OCI-LY7 (cell line): ENCODE measurements at regions not wholly inside any gene's neighbourhood (a gene's known extent, or its start where the extent isn't known, plus 50 kb on each side); places are given as distances from the start of the nearest gene placed in this dataset.

Source experiments
- BruUV-seq: library from RNA; stranded (reverse); fragments of 400-500 nt; replicated peaks from 2 replicates; lab custom pipeline; 2021; lab: Mats Ljungman, UMichigan
- CTCF ChIA-PET: fragments of 300-600 bp; sonication (Branson Sonifier 250); formaldehyde crosslinking; loops from one replicate; lab custom pipeline; 2022; ENCODE audit warnings: antibody characterized with exemption; ENCODE audit not compliant: unreplicated experiment; lab: Charles Lee
- POLR2A ChIA-PET: fragments of 300-600 bp; sonication (Branson Sonifier 250); formaldehyde crosslinking; loops from one replicate; lab custom pipeline; 2022; ENCODE audit warnings: antibody characterized with exemption; lab: Charles Lee
- DNase-seq: peaks from one replicate; pipeline ENCODE4 v3.0.0-alpha.2; 2015; ENCODE audit warnings: low spot score
- H2AFZ ChIP-seq: fragments of 200-600 bp; sonication (generic), shearing (Covaris generic); 2 replicates; pipeline ENCODE4 v1.6.1; 2014; ENCODE audit warnings: mild to moderate bottlenecking, antibody characterized with exemption, low read length, moderate library complexity
- H3K27ac ChIP-seq: fragments of 200-600 bp; sonication (generic); 2 replicates; pipeline ENCODE4 v1.5.1; 2014; ENCODE audit warnings: mixed run types, low read depth, mild to moderate bottlenecking, moderate library complexity, low read length, inconsistent platforms; ENCODE audit not compliant: poor library complexity, severe bottlenecking
- H3K36me3 ChIP-seq: fragments of 200-600 bp; sonication (generic); 2 replicates; pipeline ENCODE4 v1.6.1; 2014; ENCODE audit warnings: mild to moderate bottlenecking, antibody characterized with exemption, low read length, moderate library complexity, mixed read lengths; ENCODE audit not compliant: insufficient read depth
- H3K4me1 ChIP-seq: fragments of 200-600 bp; sonication (generic); 2 replicates; pipeline ENCODE4 v1.5.1; 2014; ENCODE audit warnings: mild to moderate bottlenecking, low read length; ENCODE audit not compliant: insufficient read depth, poor library complexity, severe bottlenecking
- H3K4me2 ChIP-seq: fragments of 200-600 bp; sonication (generic); 2 replicates; pipeline ENCODE4 v1.6.1; 2014; ENCODE audit warnings: mild to moderate bottlenecking, low read length
- H3K4me3 ChIP-seq: fragments of 200-600 bp; sonication (generic); 2 replicates; pipeline ENCODE4 v1.5.1; 2014; ENCODE audit warnings: mild to moderate bottlenecking, low read depth, low read length; ENCODE audit not compliant: poor library complexity, severe bottlenecking
- H3K79me2 ChIP-seq: fragments of 200-600 bp; sonication (generic); 2 replicates; pipeline ENCODE4 v1.6.1; 2016; ENCODE audit warnings: low read depth, mild to moderate bottlenecking, low read length, moderate library complexity, mixed read lengths; ENCODE audit not compliant: insufficient read depth
- H3K9me2 ChIP-seq: fragments of 200-600 bp; sonication (generic); 2 replicates; pipeline ENCODE4 v1.6.1; 2016; ENCODE audit warnings: mild to moderate bottlenecking, low read length, mixed read lengths; ENCODE audit not compliant: insufficient read depth
- H3K9me3 ChIP-seq: fragments of 200-600 bp; sonication (generic); 2 replicates; pipeline ENCODE4 v1.6.1; 2014; ENCODE audit warnings: mild to moderate bottlenecking, mixed run types, low read length, mixed read lengths
- H4K20me1 ChIP-seq: fragments of 200-600 bp; sonication (generic); 2 replicates; pipeline ENCODE4 v1.6.1; 2014; ENCODE audit warnings: mild to moderate bottlenecking, antibody characterized with exemption, low read length, moderate library complexity, mixed read lengths; ENCODE audit not compliant: insufficient read depth
- CTCF ChIP-seq: fragments of 200-600 bp; sonication (generic); conservative IDR thresholded peaks from 2 replicates; pipeline ENCODE4 v1.5.1; 2014; ENCODE audit warnings: mild to moderate bottlenecking, antibody characterized with exemption, low read length, moderate library complexity, mixed read lengths
- EZH2phosphoT487 ChIP-seq: fragments of 200-600 bp; sonication (generic); IDR thresholded peaks from 2 replicates; pipeline ENCODE4 v1.6.1; 2018; ENCODE audit warnings: low read depth, borderline replicate concordance, mild to moderate bottlenecking, mixed run types, antibody characterized with exemption, low read length, moderate library complexity, mixed read lengths
- intact Hi-C: fragments of 100-400 bp; cut with micrococcal nuclease; formaldehyde crosslinking; loops from one replicate; pipeline ENCODE4 v1.10.0; 2022; ENCODE audit not compliant: unreplicated experiment

DNA sequence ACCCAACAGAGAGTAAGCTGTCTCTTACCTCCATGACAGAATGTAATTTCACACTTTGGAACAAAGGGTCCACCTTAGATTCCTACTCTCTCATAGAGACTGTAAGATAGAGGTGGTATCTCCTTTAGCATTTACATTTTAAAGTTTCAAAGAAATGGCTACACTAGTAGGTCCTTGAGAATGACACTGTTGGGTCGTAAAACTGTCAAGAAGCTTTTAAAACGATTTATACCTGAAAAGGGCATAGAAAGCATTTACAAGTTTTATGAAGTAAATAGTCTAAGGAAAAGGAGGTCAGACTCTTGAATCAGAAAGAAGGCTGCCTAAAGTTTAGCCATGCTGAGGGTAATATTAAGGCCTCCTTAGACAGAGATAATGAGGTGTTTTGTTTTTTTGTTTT, 1212.4 kb upstream of the PHF14 start:
- H4K20me1 ChIP-seq: no peaks in the 10 kb centered on the region
- ChIA-PET CTCF (no interaction called here), POLR2A (no interaction called here)
- no peak overlapping the region for H3K4me2 ChIP-seq
- TF ChIP-seq EZH2phosphoT487 (no peak), CTCF (no peak)
- no peaks in the 10 kb centered on the region for H3K4me1 ChIP-seq
- no peak overlapping the region for H3K4me3 ChIP-seq
- no TSS peak for BruUV-seq
- no peak for DNase-seq
- no peak overlapping the region for H2AFZ ChIP-seq
- H3K9me3 ChIP-seq: no peaks in the 10 kb centered on the region
- no peaks in the 10 kb centered on the region for H3K36me3 ChIP-seq
- H3K9me2 ChIP-seq: no peaks in the 10 kb centered on the region
- H3K27ac ChIP-seq: no peak overlapping the region
- intact Hi-C loops: no loop called here
- no peaks in the 10 kb centered on the region for H3K79me2 ChIP-seq

DNA sequence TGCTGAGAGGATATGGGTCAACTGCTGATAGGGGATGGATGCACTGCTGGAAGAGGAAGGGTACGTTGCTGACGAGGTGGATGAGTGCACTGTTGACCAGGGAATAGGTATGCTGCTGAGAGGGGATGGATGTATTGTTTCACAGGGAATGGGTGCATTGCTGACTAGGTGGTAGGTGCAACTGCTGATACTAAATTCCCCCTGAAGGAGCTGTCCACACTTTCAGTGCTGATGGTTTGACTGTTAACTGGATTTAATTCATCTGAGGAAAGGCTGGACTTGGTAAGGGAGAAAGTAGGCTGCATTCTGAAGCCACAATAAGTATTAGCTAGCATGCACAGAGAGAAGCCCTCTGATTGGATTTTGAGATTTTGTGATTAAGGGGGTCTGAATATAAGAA, 1196.8 kb upstream of the PHF14 start:
- H2AFZ ChIP-seq: no peak overlapping the region
- no peak overlapping the region for H3K4me2 ChIP-seq
- H4K20me1 ChIP-seq: no peaks in the 10 kb centered on the region
- H3K4me1 ChIP-seq: no peaks in the 10 kb centered on the region
- no peaks in the 10 kb centered on the region for H3K9me3 ChIP-seq
- no peaks in the 10 kb centered on the region for H3K79me2 ChIP-seq
- TF ChIP-seq EZH2phosphoT487: no peak
- no peak for TF ChIP-seq CTCF
- no TSS peak for BruUV-seq
- no peak for DNase-seq
- no peak overlapping the region for H3K4me3 ChIP-seq
- intact Hi-C loops: no loop called here
- CTCF ChIA-PET: no interaction called here
- POLR2A ChIA-PET: no interaction called here
- H3K27ac ChIP-seq: no peak overlapping the region
- H3K9me2 ChIP-seq: no peaks in the 10 kb centered on the region
- no peaks in the 10 kb centered on the region for H3K36me3 ChIP-seq

GRCh38 chr7:9778367-9778766, 1195.3 kb upstream of the PHF14 start:
- Histone ChIP-seq H3K9me3 (no peaks in the 10 kb centered on the region), H3K79me2 (no peaks in the 10 kb centered on the region), H2AFZ (no peak overlapping the region), H3K4me1 (no peaks in the 10 kb centered on the region), H3K36me3 (no peaks in the 10 kb centered on the region), H3K4me2 (no peak overlapping the region), H4K20me1 (no peaks in the 10 kb centered on the region), H3K9me2 (no peaks in the 10 kb centered on the region), H3K4me3 (no peak overlapping the region), H3K27ac (no peak overlapping the region)
- ChIA-PET CTCF (no interaction called here), POLR2A (no interaction called here)
- no peak for DNase-seq
- BruUV-seq: no TSS peak
- intact Hi-C loops: no loop called here
- TF ChIP-seq CTCF (no peak), EZH2phosphoT487 (no peak)
